ENCODE measurements at regions not wholly inside any gene's neighbourhood (a gene's known extent, or its start where the extent isn't known, plus 50 kb on each side); places are given as distances from the start of the nearest gene placed in this dataset.
"Not testable (repeated sequence)": the region's sequence is repeated elsewhere in the genome, so short reads cannot be mapped to it uniquely, and the experiment has no call there.

DNA sequence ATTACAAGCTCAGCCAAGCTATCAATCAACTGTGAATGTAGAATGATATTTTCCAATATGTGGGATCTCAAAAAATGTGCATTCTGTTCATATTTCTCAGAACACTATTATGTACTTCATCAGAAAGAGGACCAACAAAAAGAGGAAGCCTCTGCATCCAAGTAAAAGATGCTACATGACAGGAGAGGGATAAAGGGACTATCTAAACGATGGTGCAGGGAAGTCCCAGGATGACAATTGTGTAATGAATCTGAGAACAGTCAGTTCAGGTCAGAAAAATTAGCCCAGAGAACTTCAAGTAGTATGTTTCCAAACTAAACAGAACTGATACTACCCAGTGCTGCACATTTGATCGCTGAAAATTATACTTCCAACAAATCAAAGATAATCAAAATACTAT is 127.0 kb downstream of the ZNF330 start:
- DNase-seq, result no peak

DNA sequence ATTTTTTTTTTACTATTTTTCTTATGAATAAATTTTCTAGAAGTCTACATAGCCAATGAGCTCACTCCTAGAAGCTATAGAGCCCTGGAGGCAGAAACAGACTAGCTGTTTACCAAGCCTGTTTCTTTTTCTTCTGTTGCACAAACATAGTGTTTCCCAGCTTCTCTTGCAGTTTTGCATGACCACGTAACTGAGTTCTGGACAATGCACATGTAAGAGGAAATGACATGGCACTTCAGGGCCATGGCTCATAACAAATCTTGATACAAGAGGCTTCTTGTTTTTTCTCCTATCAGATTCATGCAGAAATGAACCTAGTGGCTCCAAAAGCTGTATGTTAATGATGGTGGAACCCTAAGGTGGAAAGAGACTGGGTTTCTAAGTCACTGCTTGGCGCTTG is 127.4 kb downstream of the ZNF330 start:
- DNase-seq, result no peak

DNA sequence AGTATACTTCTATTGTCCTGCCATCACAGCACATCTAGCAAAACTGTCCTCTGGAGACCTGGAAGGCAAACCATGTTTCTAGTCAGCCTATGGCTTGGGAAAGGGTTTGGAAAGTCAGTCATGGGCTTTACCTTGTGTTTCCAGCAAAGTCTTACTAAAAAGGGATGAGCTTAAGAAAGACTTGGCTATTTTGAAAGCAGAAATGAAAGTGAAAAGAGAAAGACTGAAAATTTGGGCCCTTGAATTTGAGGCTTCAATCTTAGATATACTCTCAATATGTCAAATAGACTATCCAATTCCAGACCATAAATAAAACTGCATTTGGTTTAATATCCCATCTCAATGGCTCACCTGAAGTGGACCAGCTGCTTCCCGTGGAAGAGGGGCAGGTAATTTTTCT is 127.9 kb downstream of the ZNF330 start:
- DNase-seq, result no peak

DNA sequence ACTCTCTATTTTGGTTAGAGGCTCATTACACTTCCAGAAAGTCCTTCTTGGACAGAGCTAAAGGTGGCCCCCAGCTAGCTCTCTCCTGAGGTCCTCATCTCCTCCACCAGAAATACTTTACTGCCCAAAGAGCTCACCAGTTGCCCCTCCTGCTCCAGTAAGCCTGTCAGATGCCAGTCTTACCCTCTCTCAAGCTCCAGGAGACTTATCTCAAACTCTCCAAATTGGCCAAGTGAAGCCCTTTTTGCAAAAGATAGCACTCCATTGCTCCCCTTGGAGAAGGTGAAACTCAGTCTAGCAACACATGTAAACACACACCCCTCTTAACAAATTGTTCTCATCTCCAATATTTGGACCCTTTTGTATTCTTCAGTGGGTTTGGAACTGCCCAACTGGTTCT is 128.5 kb downstream of the ZNF330 start:
- no peak for DNase-seq

- no peak for DNase-seq
These were observed 129.6 kb downstream of the ZNF330 start for GRCh38 chr4:141350122-141350905.

DNA sequence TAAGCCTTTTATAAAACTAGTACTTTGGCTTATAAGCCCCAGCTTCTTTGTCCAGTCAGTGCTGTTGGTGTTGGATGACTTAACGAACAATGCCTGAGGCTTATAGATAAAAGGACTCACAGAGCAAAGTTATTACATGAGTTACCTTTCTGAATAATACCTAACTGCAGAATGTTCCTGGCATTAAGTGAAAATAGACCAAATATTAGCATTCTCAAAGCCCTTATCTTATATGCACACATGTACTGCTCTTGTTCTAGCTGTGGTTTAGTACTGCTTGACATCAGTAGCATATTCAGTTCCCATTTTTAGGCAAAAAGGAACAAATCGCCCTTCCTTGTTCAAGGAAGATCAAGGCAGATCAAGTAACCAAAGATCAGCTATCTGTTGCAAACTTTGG is 131.6 kb downstream of the ZNF330 start:
- DNase-seq, result no peak

DNA sequence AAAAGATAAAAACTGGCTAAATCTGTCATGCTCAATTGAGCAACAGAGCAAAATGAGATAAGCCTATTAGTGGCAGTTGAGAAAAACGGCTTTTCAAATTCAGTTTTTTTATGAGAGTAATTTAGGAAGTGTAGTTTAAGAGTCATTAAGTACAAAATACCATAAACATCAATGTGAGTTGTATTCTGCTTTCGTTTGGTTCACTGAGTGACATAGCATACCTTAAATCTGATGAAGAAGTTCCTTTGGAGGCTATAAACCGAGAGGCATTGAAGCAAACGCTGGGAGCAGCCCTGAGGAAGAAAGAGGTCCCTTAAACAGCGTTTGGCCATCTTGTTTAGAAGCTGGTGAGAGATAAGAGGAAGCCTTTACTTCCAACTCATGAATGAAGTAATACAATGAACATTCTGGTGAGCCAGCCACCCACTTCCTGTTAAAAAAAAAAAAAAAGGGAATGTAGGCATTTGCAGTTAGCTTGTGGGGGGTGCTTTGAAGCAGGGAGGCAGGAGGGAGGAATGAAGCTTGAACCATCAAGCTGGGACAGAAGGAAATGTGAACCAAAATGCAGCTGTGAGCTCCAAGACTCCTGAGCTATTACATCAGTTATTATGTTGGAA is 132.3 kb downstream of the ZNF330 start:
- DNase-seq, result no peak

GRCh38 chr4:141356321-141356962 is 135.7 kb downstream of the ZNF330 start:
- DNase-seq, result no peak

DNA sequence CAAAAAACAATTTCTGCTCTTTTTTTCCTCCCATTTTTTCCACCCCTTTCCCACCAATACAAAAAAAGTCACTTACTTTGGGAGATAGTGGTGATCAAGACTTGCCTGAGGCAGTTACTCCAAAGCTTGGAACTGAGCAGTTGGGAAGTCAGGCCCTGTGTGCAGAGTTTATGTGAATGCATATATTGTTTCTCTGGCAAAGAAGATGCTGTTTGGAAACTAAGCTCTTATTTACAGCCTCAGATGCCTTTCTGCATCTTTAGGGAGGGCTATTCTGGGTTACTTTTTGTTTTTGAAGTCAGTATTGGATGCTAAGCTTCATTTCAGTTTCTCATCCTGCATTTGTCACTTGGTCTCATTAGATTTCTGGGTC is 136.3 kb downstream of the ZNF330 start:
- DNase-seq, result no peak

DNA sequence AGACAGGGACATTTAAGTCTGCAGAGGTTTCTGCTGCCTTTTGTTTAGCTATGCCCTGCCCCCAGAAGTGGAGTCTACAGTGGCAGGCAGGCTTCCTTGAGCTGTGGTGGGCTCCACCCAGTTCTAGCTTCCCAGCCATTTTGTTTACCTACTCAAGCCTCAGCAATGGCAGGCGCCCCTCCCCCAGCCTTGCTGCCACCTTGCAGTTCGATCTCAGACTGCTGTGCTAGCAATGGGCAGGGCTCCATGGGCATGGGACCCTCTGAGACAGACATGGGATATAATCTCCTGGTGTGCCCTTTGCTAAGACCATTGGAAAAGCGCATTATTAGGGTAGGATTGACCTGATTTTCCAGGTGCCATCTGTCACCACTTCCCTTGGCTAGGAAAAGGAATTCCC is 147.5 kb downstream of the ZNF330 start:
- not testable (repeated sequence) for DNase-seq

- no peak for DNase-seq
These were observed 150.5 kb downstream of the ZNF330 start for GRCh38 chr4:141371206-141371605.

DNA sequence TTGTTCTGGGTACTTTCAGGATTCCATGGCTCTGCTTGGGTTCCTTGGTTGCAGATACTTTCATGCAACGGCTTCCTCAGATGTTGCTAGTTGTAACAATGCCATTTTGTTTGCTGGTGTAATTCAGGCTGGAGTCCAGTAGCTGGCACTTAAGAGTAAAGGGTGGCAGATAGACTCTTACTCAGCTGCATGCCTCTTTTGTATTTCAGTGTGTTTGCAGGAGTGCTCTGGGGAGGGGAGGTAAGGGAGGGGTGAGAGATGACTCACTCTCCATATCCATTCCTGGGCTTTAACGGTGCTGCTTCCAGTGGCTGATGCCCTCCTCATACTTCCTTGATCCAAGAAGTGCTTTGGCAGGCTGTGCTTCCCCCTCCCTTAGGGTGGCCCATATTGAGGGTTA is 155.2 kb downstream of the ZNF330 start:
- DNase-seq, result no peak

DNA sequence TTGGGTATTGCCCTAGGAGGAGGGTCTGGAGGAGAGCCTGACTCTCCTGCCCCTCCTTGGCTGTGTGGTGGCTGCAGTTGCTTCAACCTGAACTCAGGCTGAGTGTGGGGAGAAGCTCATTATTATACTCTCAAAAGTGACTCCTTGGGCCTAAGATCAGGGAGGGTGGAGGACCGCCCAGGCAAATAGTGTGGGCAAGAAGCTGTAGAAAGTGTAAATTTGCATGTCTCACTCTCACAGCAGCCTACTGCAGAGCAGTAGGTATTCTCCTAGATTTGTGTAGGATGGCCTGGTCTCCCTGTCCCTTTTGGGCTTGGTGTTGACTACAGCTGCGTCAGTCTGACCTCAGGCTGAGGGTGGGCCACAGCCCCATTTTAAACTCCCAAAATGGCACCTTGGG is 156.1 kb downstream of the ZNF330 start:
- DNase-seq, result no peak

DNA sequence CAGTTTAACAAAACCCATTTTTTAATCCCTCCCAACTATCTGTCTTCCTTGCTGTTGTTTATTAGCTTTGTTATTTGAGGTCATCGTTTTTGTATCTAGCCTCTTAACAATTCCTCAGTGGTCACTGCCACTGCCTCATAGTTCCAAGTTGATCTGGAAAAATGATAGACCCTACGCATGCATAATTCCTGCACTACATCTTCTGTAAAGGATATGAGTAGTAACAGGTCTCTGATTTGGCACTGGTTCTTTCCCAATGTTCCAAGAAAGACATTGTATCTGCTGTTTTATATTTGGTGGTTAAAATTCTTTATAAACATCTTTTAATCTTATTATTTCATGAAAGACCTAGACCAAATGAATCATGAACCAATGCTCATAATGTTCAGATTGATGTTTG is 166.6 kb downstream of the ZNF330 start:
- DNase-seq, result no peak

- DNase-seq, result no peak
These were observed 167.8 kb downstream of the ZNF330 start for GRCh38 chr4:141388481-141388880.

- no peak for DNase-seq
These were observed 169.0 kb downstream of the ZNF330 start for GRCh38 chr4:141389649-141390048.

GRCh38 chr4:141390571-141390970 is 169.9 kb downstream of the ZNF330 start:
- DNase-seq, result no peak

- DNase-seq, result no peak
These were observed 170.6 kb downstream of the ZNF330 start for GRCh38 chr4:141391293-141391692.

DNA sequence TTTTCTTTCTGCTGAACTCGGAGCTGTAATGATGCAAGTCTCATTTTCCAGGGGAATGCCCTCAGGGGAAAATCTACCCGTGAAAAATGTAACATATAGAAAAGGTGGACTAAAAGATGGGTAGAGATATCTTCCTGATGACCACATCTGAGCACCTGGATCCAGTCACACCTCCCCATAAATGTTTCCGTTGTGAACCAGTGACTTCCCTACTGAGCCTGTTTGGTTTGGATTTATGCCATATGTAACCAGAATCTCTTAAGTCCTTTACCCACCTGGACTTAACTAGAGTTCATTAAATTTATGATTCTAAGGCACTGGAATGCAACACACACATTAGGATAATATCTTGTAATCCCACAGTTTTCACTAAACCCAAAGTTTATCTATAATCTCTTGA is 171.1 kb downstream of the ZNF330 start:
- DNase-seq, result no peak

- DNase-seq, result no peak
These were observed 174.6 kb downstream of the ZNF330 start for GRCh38 chr4:141395246-141395830.

- DNase-seq, result no peak
These were observed 175.2 kb downstream of the ZNF330 start for GRCh38 chr4:141395919-141396318.

DNA sequence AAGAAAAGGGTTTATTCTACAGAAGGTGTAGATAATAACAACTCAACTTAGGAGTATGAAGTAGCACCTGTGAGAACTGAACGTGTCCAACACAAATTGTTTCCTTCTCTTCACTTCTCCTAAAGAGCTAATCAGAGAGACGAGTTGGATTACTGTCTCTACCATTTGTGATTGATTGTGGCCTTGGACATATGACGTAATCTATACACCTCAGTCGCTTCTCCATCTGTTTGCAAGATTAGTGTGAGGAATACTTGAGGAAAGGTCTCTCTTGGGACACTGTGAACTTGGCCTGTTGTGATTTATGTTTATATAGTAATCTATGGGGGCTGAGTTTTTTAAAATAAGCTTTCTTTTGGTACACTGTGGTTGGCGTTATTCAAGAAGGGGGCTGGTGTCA is 182.0 kb downstream of the ZNF330 start:
- DNase-seq, result no peak

GRCh38 chr4:141403782-141404181 is 183.1 kb downstream of the ZNF330 start:
- no peak for DNase-seq

DNA sequence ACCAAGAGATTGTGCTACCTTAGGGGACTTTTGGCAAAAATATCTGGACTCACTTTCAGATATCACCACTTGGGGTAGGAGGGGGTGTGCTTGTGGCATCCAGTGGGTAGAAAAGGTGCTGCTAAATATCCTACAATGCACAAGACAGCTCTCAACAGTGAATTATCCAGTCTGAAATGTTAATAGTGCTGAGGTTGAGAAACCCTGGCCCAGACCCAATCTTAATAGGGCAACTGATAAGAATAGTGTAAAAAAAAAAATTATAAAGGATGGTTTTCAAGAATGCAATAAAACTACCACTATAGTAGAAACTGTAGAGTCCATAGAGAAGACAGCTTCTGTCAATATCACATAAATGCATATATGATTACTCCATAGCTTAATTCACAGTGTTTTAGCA is 185.5 kb downstream of the ZNF330 start:
- no peak for DNase-seq
